ENCODE measurements at regions not wholly inside any gene's neighbourhood (a gene's known extent, or its start where the extent isn't known, plus 50 kb on each side); places are given as distances from the start of the nearest gene placed in this dataset.

DNA sequence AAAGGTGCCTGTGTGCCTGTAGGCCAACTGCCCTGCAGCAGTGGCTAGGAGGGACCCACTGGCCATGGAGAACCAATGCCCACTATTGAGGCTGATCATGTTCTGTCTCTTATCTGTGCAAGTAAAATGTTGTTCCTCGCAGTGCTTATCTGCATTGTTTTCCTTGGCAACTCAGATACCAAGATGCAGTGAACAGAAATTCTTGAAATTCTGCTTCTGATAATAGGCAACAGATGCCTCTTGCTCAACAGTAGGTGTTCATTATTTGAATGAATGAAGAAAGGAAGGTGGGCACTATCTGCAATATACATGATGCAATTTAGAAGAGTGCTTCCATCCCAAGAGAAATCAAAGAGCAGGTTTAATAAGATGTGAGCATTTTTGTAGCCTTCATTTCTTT is 232.2 kb downstream of the NUAK1 start:
- POLR2A ChIA-PET: no interaction called here
- TF ChIP-seq SIN3A (IDR thresholded peaks at IDR 0.05; ENCODE audit: low read depth) (no peak), SRF (IDR thresholded peaks at IDR 0.05; ENCODE audit: low read depth) (no peak), ELF1 (IDR thresholded peaks at IDR 0.05; ENCODE audit: borderline replicate concordance, low read depth) (no peak), TCF7L2 (IDR thresholded peaks at IDR 0.05; ENCODE audit: borderline replicate concordance, extremely low read depth, insufficient read depth, insufficient read length) (no peak), RAD21 (IDR thresholded peaks at IDR 0.05; ENCODE audit: low read depth) (no peak), EZH2phosphoT487 (IDR thresholded peaks at IDR 0.05; ENCODE audit: borderline replicate concordance) (no peak), CBX3 (IDR thresholded peaks at IDR 0.05; ENCODE audit: low read depth) (no peak), SP1 (IDR thresholded peaks at IDR 0.05; ENCODE audit: low read depth) (no peak), POLR2A (IDR thresholded peaks at IDR 0.05; ENCODE audit: borderline replicate concordance, extremely low read depth, insufficient read depth, insufficient read length) (no peak), EGR1 (IDR thresholded peaks at IDR 0.05; ENCODE audit: low read depth) (no peak), ZNF274 (IDR thresholded peaks at IDR 0.05; ENCODE audit: low read depth, low read length) (no peak), JUND (IDR thresholded peaks at IDR 0.05) (no peak), POLR2AphosphoS5 (IDR thresholded peaks at IDR 0.05; ENCODE audit: low read depth, low read length) (no peak), CEBPB (IDR thresholded peaks at IDR 0.05; ENCODE audit: low read depth) (no peak), EZH2 (IDR thresholded peaks at IDR 0.05) (no peak)
- TF ChIP-seq, protein P1, sequence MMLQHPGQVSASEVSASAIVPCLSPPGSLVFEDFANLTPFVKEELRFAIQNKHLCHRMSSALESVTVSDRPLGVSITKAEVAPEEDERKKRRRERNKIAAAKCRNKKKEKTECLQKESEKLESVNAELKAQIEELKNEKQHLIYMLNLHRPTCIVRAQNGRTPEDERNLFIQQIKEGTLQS (IDR thresholded peaks at IDR 0.05): no peak
- TF ChIP-seq, protein P2, sequence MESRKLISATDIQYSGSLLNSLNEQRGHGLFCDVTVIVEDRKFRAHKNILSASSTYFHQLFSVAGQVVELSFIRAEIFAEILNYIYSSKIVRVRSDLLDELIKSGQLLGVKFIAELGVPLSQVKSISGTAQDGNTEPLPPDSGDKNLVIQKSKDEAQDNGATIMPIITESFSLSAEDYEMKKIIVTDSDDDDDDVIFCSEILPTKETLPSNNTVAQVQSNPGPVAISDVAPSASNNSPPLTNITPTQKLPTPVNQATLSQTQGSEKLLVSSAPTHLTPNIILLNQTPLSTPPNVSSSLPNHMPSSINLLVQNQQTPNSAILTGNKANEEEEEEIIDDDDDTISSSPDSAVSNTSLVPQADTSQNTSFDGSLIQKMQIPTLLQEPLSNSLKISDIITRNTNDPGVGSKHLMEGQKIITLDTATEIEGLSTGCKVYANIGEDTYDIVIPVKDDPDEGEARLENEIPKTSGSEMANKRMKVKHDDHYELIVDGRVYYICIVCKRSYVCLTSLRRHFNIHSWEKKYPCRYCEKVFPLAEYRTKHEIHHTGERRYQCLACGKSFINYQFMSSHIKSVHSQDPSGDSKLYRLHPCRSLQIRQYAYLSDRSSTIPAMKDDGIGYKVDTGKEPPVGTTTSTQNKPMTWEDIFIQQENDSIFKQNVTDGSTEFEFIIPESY (IDR thresholded peaks at IDR 0.05; ENCODE audit: extremely low read depth, insufficient replicate concordance, low read length): no peak
- TF ChIP-seq, protein P3, sequence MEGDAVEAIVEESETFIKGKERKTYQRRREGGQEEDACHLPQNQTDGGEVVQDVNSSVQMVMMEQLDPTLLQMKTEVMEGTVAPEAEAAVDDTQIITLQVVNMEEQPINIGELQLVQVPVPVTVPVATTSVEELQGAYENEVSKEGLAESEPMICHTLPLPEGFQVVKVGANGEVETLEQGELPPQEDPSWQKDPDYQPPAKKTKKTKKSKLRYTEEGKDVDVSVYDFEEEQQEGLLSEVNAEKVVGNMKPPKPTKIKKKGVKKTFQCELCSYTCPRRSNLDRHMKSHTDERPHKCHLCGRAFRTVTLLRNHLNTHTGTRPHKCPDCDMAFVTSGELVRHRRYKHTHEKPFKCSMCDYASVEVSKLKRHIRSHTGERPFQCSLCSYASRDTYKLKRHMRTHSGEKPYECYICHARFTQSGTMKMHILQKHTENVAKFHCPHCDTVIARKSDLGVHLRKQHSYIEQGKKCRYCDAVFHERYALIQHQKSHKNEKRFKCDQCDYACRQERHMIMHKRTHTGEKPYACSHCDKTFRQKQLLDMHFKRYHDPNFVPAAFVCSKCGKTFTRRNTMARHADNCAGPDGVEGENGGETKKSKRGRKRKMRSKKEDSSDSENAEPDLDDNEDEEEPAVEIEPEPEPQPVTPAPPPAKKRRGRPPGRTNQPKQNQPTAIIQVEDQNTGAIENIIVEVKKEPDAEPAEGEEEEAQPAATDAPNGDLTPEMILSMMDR (IDR thresholded peaks at IDR 0.05 in 2 of 3, conservative IDR thresholded peaks at IDR 0.05 in 1 of 3; ENCODE audit: borderline replicate concordance in 1 of 3, insufficient read depth in 1 of 3, low read depth in 2 of 3, low read length in 2 of 3): no peak
- TF ChIP-seq, protein P4, sequence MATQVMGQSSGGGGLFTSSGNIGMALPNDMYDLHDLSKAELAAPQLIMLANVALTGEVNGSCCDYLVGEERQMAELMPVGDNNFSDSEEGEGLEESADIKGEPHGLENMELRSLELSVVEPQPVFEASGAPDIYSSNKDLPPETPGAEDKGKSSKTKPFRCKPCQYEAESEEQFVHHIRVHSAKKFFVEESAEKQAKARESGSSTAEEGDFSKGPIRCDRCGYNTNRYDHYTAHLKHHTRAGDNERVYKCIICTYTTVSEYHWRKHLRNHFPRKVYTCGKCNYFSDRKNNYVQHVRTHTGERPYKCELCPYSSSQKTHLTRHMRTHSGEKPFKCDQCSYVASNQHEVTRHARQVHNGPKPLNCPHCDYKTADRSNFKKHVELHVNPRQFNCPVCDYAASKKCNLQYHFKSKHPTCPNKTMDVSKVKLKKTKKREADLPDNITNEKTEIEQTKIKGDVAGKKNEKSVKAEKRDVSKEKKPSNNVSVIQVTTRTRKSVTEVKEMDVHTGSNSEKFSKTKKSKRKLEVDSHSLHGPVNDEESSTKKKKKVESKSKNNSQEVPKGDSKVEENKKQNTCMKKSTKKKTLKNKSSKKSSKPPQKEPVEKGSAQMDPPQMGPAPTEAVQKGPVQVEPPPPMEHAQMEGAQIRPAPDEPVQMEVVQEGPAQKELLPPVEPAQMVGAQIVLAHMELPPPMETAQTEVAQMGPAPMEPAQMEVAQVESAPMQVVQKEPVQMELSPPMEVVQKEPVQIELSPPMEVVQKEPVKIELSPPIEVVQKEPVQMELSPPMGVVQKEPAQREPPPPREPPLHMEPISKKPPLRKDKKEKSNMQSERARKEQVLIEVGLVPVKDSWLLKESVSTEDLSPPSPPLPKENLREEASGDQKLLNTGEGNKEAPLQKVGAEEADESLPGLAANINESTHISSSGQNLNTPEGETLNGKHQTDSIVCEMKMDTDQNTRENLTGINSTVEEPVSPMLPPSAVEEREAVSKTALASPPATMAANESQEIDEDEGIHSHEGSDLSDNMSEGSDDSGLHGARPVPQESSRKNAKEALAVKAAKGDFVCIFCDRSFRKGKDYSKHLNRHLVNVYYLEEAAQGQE (IDR thresholded peaks at IDR 0.05; ENCODE audit: low read depth): no peak
- TF ChIP-seq, protein P5, sequence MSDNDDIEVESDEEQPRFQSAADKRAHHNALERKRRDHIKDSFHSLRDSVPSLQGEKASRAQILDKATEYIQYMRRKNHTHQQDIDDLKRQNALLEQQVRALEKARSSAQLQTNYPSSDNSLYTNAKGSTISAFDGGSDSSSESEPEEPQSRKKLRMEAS (IDR thresholded peaks at IDR 0.05): no peak
- intact Hi-C loops (cut with micrococcal nuclease): no loop called here

More for the DNA sequence above, 232.2 kb downstream of the NUAK1 start:
- Histone ChIP-seq H3K4me3 (replicated peaks in 1 of 2; ENCODE audit: low read depth in 1 of 2, low read length in 2 of 2) (no peak overlapping the region), H3K79me2 (ENCODE audit: insufficient read depth, low read length) (no peaks in the 10 kb centered on the region), H2AFZ (ENCODE audit: low read depth, low read length, poor library complexity, severe bottlenecking) (no peak overlapping the region), H3K36me3 (ENCODE audit: control insufficient read depth in 1 of 2, insufficient read depth in 2 of 2, low read length in 2 of 2) (no peaks in the 10 kb centered on the region), H3K4me2 (ENCODE audit: low read length) (no peak overlapping the region), H3K27ac (ENCODE audit: low read depth, low read length) (no peak overlapping the region), H3K9me2 (ENCODE audit: insufficient read depth) (no peaks in the 10 kb centered on the region), H3K4me1 (ENCODE audit: control insufficient read depth in 1 of 2, insufficient read depth in 2 of 2, low read length in 2 of 2) (no peaks in the 10 kb centered on the region), H3K9me3 (ENCODE audit: control insufficient read depth in 1 of 2, insufficient read depth in 1 of 2, low read depth in 1 of 2, low read length in 2 of 2) (no peaks in the 10 kb centered on the region), H3K27me3 (ENCODE audit: insufficient read depth, low read length) (peaks cover 3% of the 10 kb centered on the region), H4K20me1 (ENCODE audit: insufficient read depth) (no peaks in the 10 kb centered on the region), H3K9ac (ENCODE audit: low read length) (no peak overlapping the region)
- no TSS peak for BruUV-seq (replicated peaks)
- ChIA-PET CTCF (no interaction called here), RAD21 (ENCODE audit: low non-redundant PET in 1 of 2, low total read pairs in 2 of 2, uncharacterized antibody in 2 of 2, unreplicated experiment in 2 of 2) (no interaction called here)
- ATAC-seq: no peak
- no peak for DNase-seq (ENCODE audit: low read depth, low spot score)
